COR-L47 (cell line): ENCODE measurements at regions not wholly inside any gene's neighbourhood (a gene's known extent, or its start where the extent isn't known, plus 50 kb on each side); places are given as distances from the start of the nearest gene placed in this dataset.

ENCODE experiments used
- DNase-seq: peaks from one replicate; lab custom pipeline; 2025; lab: John Stamatoyannopoulos, UW

GRCh38 chr20:12886618-12887363, 122.0 kb upstream of the SPTLC3 start:
- no peak for DNase-seq

DNA sequence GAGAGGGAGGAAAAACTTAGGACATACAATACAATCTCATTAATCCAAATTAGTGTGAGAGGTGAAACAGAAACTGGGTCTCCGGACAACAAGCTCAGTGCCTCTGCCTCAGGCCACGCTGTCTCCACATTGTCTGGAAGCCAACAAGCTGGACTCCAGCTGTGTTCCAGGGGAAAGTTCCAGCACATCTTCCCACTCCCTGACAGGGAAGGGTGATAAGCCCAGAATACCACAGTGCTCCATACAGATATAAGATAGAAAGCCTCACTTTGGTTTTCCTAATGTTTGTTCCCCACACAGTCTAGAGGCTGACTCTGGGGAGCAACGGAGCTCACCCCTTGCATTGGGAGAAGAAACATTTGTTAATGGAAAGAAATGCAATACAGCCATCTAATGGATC, 117.1 kb upstream of the SPTLC3 start:
- DNase-seq, result no peak

- DNase-seq, result no peak
Observed at GRCh38 chr20:12893019-12893418, 115.8 kb upstream of the SPTLC3 start.

DNA sequence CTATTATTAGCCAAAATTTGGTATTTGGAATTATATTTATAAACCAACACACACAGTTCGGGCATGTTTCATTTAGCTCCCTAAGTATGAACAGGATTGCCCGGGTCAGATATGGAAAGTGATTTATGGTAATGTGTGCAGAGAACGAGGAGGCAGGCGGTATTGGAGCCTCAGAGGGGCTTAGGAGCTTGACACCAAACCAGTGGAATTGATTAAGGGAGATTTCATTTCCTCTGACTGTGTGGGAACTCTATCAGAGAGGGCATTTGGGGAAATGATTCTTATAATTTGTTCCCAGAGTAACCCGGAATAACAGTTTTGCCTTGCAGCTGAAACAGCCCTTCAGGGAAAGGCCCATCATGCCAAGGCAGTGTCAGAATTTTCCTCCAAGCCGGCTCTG, 115.1 kb upstream of the SPTLC3 start:
- no peak for DNase-seq

- no peak for DNase-seq
Observed at GRCh38 chr20:12894089-12894488, 114.7 kb upstream of the SPTLC3 start.

GRCh38 chr20:12896180-12896579, 112.6 kb upstream of the SPTLC3 start:
- no peak for DNase-seq

GRCh38 chr20:12902992-12903391, 105.8 kb upstream of the SPTLC3 start:
- peak; percentile 13 for DNase-seq

DNA sequence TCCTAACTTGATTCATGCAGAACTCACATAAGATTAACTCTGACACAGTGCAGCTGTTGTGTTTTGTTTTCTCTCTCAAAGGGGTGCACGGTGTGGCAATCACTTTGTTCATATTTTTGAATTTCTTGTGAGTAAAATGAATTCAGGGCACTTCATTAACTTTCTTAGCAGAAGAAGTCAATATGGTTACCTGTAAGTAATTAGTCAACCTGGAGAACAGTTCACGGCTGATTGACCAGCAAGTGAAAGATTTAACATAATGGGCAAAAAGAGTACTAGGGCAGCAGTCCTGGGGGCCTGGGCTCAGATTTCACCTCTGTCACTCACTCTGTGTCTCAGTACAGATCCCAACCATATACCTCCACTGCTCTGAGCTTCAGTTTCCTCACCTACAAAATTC, 102.4 kb upstream of the SPTLC3 start:
- DNase-seq, result no peak

DNA sequence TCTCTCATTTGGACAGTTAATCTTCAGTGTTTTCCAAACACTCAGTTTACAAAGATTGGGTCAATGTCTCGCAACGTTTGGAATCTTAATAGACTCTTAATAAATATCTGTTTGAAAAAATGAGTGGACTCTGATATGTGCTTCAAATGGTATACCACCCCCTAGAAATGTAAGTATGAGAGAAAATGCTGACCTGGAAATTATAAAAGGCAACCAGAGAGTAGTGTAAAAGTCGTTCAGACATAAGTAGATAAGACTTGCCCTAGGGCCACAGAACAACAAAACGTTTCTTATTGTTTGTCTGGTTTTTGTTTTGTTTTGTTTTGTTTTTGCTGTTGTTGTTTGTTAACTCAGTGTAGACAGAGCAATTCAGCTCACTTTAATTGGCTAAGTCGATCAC, 97.4 kb upstream of the SPTLC3 start:
- no peak for DNase-seq

GRCh38 chr20:12913781-12914443, 94.9 kb upstream of the SPTLC3 start:
- DNase-seq, result no peak

GRCh38 chr20:12914804-12915203, 94.0 kb upstream of the SPTLC3 start:
- no peak for DNase-seq

- no peak for DNase-seq
Observed at GRCh38 chr20:12916699-12917098, 92.1 kb upstream of the SPTLC3 start.

GRCh38 chr20:12924126-12924525, 84.6 kb upstream of the SPTLC3 start:
- no peak for DNase-seq

GRCh38 chr20:12925210-12925755, 83.5 kb upstream of the SPTLC3 start:
- peak; percentile 77 for DNase-seq

GRCh38 chr20:12925863-12926793, 82.6 kb upstream of the SPTLC3 start:
- DNase-seq, result no peak

- no peak for DNase-seq
Observed at GRCh38 chr20:12927489-12927888, 81.3 kb upstream of the SPTLC3 start.

DNA sequence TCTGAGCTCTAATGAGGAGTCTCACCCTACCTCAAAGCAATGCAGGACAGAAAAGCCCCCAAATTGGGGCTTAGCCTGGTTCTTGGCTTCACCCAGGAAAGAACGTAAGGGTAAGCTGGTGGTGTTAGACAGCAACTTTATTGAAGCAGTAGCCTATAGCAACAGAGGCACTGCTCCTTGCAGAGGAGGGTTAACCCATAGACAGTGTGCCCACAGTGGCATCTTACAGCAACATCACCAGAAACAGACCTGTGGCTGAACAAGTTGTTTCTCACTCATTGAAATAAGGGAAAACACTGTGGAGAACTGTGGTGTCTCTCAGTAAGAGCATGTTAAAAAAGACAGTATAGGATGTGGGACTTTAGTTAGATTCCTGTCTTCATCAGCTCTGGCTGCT, 80.4 kb upstream of the SPTLC3 start:
- DNase-seq, result no peak

DNA sequence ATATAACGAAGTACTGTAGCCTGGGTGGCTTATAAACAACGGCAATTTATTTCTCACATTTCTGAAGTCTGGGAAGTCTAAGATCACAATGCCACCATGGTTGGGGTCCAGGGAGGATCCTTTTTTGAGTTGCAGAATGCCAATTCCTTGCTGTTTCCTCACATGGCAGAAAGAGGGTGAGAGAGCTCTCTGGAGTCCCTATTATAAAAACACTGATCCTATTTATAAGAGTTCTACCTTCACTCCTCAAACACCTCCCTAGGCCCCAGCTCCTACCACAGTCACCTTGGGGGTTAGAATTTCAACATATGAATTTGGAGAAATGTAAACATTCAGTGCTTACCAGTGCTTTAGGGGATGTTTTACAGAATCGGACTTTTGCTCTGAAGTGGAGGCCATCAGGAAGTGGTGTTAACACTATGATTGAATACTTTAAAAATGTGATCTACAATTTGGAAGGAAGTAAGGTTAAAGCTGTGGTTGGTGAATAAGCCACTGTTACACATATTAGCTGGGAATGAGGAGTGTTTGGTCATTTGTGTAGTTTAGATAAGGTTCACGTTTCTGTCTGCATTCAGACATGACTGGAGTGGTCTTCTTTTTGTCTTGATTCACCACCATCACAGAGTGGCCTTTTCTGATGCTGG, 79.9 kb upstream of the SPTLC3 start:
- no peak for DNase-seq

- DNase-seq, result no peak
Observed at GRCh38 chr20:12936020-12936419, 72.8 kb upstream of the SPTLC3 start.

DNA sequence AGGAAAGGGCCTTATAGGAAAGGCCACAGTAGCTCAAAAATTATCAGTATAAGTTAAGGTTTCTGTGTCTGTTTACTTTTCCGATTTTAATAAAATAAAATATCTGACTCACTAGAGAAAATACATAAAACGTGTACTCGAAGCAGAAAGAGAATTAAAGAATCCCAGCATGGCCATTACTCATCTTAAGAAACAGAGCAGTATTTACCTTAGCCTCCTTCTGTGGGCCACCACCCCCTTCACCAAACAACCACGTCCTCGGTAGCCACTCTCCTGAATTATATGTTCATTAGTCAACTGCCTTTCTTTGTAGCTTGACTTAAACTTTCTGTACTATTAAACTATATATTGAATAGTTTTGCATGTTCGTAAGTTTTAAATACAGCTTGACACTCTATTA, 72.2 kb upstream of the SPTLC3 start:
- no peak for DNase-seq

DNA sequence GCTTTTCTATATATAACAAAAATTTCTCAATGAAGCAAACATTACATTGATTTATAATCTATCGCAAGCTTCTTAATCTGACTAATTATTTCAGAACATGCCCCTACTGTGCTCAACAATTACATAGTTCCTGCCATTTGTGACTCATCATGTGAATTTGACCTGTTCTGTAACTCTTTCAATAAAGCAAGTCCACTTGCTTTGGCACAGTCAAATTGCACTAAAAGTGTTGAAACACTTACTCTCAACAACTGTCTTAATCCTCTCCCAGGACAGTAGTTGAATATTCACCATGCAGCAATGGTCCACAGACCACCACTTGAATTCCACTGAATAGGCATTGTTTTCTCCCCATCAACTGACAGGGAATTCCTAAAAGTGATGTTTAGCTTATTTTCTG, 67.7 kb upstream of the SPTLC3 start:
- no peak for DNase-seq

DNA sequence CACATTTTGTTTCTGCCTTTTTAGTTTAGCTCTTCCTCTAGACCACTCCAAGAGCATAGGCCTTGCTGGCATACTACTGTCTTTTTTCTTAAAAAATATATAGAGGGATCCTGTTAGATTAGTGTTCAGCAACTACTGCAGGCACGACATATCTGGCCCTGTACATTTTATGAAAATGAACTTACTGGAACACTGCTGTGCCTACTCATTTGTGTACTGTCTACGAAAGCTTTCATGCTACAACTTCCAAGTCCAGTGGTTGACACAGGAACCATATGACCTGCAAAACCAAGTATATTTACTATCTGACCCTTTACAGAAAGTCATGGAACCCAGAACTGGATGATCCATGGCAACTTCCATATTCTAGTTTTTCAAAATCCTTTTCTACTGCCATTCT, 66.6 kb upstream of the SPTLC3 start:
- no peak for DNase-seq
